ENCODE measurements at regions not wholly inside any gene's neighbourhood (a gene's known extent, or its start where the extent isn't known, plus 50 kb on each side); places are given as distances from the start of the nearest gene placed in this dataset.

- TF ChIP-seq CTCF (IDR thresholded peaks at IDR 0.05) (no peak), POLR2A (IDR thresholded peaks at IDR 0.05) (no peak)
These were observed 136.3 kb downstream of the CYP26B1 start for GRCh38 chr2:72011370-72011689.
